Uterus (tissue), 2 donors: ENCODE measurements at regions not wholly inside any gene's neighbourhood (a gene's known extent, or its start where the extent isn't known, plus 50 kb on each side); places are given as distances from the start of the nearest gene placed in this dataset.

Experiments used
- CTCF ChIP-seq, 4 experiments: fragments of 200-600 bp in 2 of 4; fragments of 450-650 bp in 2 of 4; sonication (generic) in 2 of 4; IDR thresholded peaks; one replicate each; pipeline ENCODE4 v1.5.1; 2016 to 2019; ENCODE audit warnings: antibody characterized with exemption in 4 of 4, mild to moderate bottlenecking in 2 of 4, moderate library complexity in 1 of 4
- POLR2A ChIP-seq, 2 donors: fragments of 450-650 bp; IDR thresholded peaks; one replicate each; pipeline ENCODE4 v1.6.1; 2016; ENCODE audit warnings: antibody characterized with exemption in 2 of 2, mild to moderate bottlenecking in 1 of 2, moderate library complexity in 1 of 2

- TF ChIP-seq CTCF (IDR thresholded peaks at IDR 0.05) (no peak), POLR2A (IDR thresholded peaks at IDR 0.05) (no peak)
Measured at GRCh38 chr1:55546553-55546952, 331.4 kb upstream of the USP24 start.
